RKO (cell line): ENCODE measurements at regions not wholly inside any gene's neighbourhood (a gene's known extent, or its start where the extent isn't known, plus 50 kb on each side); places are given as distances from the start of the nearest gene placed in this dataset.

Experiments used
- DNase-seq: peaks from one replicate; pipeline ENCODE4 v3.0.0-alpha.2; 2016; ENCODE audit warnings: low spot score

DNA sequence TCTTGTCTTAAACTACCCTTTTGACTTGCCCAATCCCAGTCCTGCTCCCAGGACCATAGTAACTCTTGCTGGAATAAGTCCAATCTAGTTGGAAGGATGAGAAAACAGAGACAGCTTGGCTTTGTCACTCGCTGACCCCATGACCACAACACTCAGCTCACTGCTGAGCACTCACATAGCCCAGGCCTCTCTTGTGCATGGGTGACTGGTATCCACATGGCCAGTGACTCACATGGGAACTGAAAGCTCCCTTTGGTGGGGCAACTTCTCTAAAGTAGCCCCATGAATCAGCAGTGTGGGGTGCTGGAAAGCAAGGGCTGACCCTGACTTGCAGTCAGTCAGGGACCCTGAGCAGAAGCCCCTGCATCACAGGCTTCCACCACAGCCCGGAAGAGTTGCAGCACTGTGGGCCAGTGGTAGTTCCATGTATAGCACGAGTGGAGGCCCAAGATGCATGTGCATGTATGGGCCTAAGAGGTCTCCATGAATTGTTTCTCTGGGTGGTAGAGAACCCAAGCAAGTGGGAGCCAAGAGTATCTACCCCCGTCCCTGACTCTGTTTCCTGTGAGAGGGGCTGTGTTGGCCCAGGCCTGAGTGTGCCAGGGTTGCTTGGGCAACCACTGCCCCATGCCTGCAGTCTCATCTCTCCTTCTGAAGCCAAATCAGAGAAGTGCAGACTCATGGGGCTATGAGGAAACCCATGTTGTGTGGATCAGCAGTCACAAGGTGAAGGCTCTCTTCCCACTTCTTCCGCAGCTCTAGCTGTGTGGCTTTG lies 62.1 kb upstream of the XCR1 start:
- DNase-seq = peak; percentile 67

DNA sequence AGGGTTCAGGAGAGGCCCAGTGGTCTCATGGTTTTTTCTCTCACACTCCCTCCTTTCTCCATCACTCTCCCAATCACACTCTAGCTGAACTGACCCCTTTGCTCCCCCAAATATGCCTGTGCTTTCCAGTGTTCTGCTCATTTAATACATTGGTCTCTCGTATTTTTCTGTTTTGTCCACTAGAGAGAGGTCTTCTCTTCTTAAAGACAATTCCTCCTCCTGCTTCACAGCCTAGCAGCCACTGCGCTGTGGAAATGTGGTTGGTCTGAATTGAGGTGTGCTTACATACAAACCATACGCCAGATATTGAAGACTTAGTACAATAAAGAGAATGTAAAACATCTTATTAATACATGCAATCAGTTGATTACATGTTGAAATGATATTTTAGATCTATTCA lies 60.6 kb upstream of the XCR1 start:
- DNase-seq = no peak

GRCh38 chr3:46086986-46087385 lies 59.7 kb upstream of the XCR1 start:
- no peak for DNase-seq

DNA sequence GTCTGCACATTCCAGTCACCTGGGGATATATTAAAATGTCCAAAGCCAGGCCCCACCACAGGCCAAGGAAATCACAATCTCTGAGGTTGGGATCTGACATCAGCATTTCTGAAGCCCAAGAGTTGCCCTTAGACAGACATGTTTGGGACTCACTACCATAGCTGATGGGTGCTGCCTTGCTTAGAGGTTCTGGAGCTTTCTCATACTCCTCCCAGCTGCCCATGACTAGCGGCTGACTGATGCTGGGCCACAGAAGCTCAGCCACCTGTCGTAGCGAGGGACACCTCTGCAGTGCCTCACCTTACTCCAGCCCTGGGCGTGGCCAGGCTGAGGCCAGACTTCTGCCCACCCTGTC lies 58.8 kb upstream of the XCR1 start:
- no peak for DNase-seq

DNA sequence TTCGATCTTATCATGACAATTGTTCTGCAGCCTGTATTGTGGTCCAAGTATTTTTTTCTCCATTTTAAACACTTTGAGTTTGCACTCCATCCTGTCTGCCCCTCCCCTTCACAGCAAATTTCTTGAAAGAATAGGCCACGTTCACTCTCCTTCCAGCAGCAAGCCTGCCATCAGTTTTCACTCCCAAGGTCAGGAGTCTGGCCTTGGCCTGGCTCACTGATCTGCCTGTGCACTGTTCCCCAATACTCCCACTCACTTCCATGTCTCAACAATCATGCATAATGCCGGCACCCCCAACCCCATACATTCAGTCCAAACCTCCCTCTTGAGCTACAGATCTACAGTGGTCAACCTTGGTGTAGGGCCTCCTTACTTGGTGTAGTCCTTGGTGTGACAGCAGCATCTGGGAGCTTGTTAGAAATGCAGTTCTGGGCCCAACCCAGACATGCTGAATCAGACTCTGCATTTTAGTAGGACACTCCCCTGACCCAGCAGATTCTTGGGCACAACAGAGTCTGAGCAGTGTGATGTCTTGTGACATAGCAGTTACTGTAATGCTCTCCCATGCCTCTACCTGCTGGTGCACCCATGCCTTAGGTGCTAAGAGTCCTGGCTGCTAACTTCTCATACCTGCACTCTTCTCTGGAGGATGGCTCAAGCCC lies 58.3 kb upstream of the XCR1 start:
- no peak for DNase-seq

GRCh38 chr3:46083956-46084355 lies 56.7 kb upstream of the XCR1 start:
- no peak for DNase-seq

DNA sequence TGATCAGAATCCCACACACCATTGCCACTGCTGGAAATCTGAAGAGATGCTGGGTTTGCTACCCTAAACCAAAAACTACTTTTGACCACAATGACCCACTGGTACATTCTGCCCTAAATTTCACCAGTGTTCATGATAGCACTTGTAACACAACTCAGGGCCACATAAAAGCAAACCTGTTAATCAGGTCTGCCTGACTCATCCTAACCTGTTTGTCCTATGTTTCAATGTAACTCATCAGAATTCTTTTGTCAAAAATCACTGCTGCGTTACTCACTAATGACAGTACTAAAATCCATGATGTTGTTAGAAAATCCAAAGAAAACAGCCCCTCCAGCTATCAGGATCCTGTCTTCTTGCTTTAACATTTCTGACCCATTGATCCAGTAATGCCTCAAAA lies 55.6 kb upstream of the XCR1 start:
- DNase-seq = no peak

DNA sequence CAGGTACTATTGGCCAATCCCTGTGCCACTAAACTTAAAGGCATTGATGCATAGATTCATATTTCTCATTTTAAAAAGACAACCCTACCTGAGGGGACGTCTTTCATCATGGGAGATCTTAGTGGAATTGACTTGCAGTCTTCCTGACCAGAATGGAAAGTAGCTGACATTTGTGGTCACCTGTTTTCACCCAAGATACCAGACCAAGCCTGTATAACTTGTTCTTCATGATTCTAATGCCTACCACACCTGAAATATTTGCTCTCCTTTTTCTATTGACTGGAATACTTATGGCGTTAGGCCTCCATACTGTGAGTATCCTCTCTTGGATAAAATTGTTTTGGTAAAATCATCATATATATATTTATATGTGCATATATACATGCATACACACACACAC lies 54.7 kb upstream of the XCR1 start:
- DNase-seq = no peak

DNA sequence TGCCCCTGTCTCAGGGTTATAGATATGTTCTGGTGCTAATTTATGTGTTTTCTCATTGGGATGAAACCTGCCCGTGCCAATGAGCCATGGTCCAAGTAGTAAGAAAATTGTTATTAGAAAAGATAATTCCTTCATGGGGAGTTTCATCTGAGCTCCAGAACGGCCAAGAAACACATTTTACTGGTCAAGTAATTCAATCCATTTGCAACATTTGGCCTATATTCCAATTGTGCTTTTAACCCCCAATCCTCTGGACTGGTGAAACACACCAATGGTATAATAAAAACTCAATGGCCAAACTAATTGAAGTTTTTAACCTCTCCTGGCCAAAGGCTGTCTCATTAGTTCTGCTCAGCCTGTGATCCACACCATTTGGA lies 53.7 kb upstream of the XCR1 start:
- no peak for DNase-seq

DNA sequence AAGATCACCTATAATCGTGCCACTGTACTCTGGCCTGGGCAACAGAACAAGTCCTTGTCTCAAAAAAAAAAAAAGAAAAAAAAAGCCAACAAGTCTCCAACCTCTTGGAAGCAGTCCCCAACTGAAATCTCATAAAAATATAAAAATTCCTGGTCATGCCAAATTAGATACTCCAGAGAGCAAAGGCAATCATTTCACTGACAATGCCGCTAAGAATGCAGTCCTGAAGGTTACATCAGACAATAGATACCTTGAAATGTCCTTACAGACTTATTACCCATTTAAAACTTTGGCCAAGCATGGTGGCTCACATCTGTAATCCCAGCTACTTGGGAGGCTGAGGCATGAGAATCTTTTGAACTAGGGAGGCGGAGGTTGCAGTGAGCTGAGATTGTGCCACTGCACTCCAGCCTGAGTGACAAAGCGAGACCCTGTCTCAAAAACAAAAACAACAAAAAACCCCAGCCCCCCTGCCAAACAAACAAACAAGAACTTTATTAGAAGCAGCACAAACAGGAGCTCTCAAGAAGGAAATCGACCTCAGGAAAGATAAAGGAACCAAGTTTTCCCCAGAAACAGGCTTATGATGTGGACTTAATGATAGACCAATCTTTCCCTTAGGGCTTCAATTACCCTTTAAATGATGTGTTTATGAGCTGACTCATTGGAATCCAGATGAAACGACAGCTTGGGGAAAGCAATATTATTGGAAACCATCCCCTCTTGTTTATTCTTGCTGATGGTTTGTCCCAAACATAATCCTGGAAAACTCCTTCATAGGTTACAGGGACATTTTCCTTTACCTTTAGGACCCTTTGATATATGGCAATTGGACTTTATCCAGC lies 53.1 kb upstream of the XCR1 start:
- DNase-seq = no peak

GRCh38 chr3:46078712-46079400 lies 51.6 kb upstream of the XCR1 start:
- DNase-seq = peak; percentile 90
